Left cardiac atrium (tissue), 4 donors: ENCODE measurements at regions not wholly inside any gene's neighbourhood (a gene's known extent, or its start where the extent isn't known, plus 50 kb on each side); places are given as distances from the start of the nearest gene placed in this dataset.

Source experiments
- ATAC-seq, 2 donors: fragments of 200-7000 bp; cut with Tn5 transposase; one replicate each; pipeline ENCODE4 v1.9.1; 2020; ENCODE audit warnings: mild to moderate bottlenecking in 2 of 2, moderate library complexity in 2 of 2
- DNase-seq: peaks from one replicate; pipeline ENCODE4 v3.0.0-alpha.2; 2020
- intact Hi-C, 2 donors: fragments of 100-400 bp; cut with DNase I; formaldehyde crosslinking; loops; one replicate each; pipeline versions ENCODE4 v1.14.1 to v1.15.1; 2022 to 2023
- donor health status: DM: no; HTN: yes; CAD: no.
- donor health status: DM: no; HTN: yes; CAD: no; lungs with severe emphysema.
- donor health status: DM: yes; HTN: yes; CAD: no.
- donor health status: Dilated cardiomyopathy.

DNA sequence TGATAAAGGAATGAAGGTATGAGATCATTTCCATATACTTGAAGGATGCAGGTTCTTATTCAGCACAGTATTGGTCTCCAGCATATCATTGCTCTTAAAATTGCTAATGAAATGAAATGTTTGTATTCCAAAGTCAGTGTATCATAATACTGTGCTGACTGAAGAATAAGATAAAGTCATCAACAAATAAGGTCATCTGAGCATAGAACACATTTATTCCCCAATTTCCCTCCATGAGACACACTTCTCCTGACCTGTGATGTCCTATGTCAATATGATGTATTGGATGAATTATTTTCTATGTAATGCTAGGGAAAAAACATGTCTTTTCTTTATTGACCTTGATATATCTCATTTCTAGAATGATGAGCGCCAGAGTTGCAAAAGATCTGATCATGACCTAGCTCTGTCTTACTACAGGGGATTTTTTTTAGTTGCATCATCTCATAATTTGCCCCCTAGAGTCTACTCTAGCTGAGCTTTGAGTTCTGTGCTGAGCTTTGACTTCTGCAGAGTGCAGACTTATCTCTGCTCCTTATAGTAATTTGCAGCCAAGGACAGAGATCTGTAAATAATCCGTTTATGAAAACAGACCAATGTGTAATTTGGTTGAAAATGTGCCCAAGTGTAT is 859.8 kb downstream of the TRIB2 start:
- intact Hi-C loops: no loop called here
- DNase-seq: no peak
- ATAC-seq: no peak

- ATAC-seq (no peak), DNase-seq (no peak)
- intact Hi-C loops: no loop called here
These were observed 861.8 kb downstream of the TRIB2 start for GRCh38 chr2:13578547-13578946.

DNA sequence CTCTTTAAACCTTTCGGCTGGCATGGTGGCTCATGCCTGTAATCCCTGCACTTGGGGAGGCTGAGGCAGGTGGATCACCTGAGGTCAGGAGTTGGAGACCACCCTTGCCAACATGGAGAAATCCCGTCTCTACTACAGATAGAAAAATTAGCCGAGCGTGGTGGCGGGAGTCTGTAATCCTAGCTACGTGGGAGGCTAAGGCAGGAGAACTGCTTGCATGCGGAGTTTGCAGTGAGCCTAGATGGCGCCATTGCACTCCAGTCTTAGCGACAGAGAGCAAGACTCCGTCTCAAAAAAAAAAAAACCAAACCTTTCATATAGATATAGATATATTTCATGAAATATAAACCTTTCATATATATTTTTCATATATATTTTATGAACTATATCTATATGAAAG is 864.7 kb downstream of the TRIB2 start:
- no peak for ATAC-seq
- no peak for DNase-seq
- intact Hi-C loops: no loop called here

DNA sequence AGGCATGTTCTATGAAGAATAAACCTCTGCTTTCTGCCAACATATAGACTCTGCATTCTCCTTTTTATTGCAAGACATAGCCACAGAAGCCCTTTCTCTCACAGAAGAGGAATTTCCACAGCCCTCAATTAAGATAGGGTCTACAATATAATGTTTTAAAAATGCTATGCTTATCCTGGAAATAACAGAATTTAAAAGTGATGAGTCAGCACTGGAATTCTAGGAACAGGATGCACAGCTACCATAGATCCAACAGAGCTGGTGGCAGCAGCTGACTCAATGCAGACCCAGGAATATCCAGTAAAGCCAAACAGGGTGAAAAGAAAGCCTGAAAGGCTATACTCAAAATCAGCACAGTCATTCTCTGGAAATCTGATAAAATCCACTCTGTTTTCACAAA is 866.9 kb downstream of the TRIB2 start:
- DNase-seq (no peak), ATAC-seq (no peak)
- intact Hi-C loops: no loop called here

GRCh38 chr2:13584020-13584419 is 867.3 kb downstream of the TRIB2 start:
- no peak for ATAC-seq
- intact Hi-C loops: no loop called here
- no peak for DNase-seq

- ATAC-seq: no peak
- intact Hi-C loops: no loop called here
- DNase-seq: no peak
These were observed 869.0 kb downstream of the TRIB2 start for GRCh38 chr2:13585732-13586131.

DNA sequence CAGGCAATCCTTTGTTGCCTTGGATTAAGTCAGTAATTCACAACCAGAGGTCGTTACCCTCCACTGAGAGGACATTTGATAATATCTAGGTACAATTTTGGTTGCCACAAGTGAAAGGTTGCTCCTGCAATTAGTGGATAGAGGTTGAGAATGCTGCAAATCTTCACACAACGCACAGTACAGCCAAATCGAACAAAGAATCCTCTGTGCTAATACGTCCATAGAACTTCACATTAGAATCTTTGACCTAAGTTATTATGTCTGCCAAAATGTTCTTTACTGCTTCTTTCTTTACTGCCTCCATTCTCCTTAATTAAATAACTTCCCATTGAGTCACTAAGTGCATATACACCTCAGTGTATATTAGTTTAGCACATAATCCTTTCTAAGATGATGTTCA is 879.5 kb downstream of the TRIB2 start:
- DNase-seq (no peak), ATAC-seq (no peak)
- intact Hi-C loops: no loop called here

GRCh38 chr2:13597176-13597575 is 880.4 kb downstream of the TRIB2 start:
- no peak for DNase-seq
- intact Hi-C loops: no loop called here
- no peak for ATAC-seq

GRCh38 chr2:13601506-13601905 is 884.8 kb downstream of the TRIB2 start:
- DNase-seq (no peak), ATAC-seq (no peak)
- intact Hi-C loops: no loop called here

- no peak for DNase-seq
- no peak for ATAC-seq
- intact Hi-C loops: no loop called here
These were observed 888.4 kb downstream of the TRIB2 start for GRCh38 chr2:13604951-13605661.

GRCh38 chr2:13607139-13607538 is 890.4 kb downstream of the TRIB2 start:
- intact Hi-C loops: no loop called here
- ATAC-seq: no peak
- no peak for DNase-seq

DNA sequence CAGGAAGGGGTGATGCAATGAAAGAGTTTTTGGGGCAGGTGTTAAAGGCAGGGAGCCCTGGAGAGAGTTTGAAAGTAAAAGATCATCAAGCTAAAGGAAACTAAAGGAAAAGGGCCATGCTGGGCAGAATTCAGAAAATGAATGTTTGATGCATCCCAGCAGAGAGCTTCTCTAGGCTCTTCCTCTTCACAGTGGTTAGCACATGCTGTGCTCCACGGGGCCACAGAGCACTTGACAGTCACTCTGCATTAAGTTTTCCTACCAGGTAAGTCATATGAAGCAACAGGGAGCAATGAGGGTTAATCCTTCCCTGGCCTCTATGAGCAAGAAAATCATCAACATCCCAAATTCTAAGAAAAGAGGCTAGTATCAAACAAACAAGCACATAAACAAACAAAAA is 895.2 kb downstream of the TRIB2 start:
- ATAC-seq (no peak), DNase-seq (no peak)
- intact Hi-C loops: no loop called here

DNA sequence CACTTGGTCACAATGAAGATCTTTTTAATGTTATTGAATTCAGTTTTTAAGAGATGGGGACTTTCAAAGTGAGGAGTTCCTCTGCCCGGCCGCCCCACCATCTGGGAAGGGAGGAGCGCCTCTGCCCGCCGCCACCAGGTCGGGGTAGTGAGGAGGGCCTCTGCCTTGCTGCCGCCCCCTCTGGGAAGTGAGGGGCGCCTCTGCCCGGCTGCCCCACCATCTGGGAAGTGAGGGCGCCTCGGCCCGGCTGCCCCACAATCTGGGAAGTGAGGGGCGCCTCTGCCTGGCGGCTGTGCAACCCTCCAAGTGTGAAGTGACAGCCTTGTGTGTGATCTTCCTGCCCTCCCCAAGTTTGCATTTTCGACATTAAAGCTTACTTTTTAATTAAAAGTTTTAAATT is 899.3 kb downstream of the TRIB2 start:
- intact Hi-C loops: no loop called here
- DNase-seq: no peak
- ATAC-seq: no peak

GRCh38 chr2:13616616-13617015 is 899.9 kb downstream of the TRIB2 start:
- DNase-seq (no peak), ATAC-seq (no peak)
- intact Hi-C loops: no loop called here

- ATAC-seq (no peak), DNase-seq (no peak)
- intact Hi-C loops: no loop called here
These were observed 911.4 kb downstream of the TRIB2 start for GRCh38 chr2:13628122-13628521.

- intact Hi-C loops: no loop called here
- no peak for ATAC-seq
- no peak for DNase-seq
These were observed 921.4 kb downstream of the TRIB2 start for GRCh38 chr2:13638181-13638580.

DNA sequence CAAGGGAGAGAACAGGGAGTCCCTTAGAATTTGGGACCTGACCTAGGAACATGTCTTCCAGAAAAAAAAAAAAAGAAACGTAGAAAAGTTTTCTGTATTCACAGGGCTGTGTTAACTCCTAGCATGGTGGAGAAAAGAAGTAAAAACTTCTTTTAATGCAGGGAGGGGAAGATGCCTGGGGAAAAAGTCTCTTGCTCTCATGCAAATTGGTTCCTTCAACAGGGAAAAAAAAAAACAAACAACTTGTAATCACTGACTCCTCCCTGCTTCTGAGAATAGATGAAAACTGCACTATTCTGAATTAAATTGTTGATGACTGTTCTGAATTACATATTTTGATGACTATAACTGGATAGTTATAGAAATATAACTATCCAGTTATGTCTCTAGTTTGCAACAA is 933.2 kb downstream of the TRIB2 start:
- ATAC-seq: no peak
- intact Hi-C loops: no loop called here
- DNase-seq: no peak

DNA sequence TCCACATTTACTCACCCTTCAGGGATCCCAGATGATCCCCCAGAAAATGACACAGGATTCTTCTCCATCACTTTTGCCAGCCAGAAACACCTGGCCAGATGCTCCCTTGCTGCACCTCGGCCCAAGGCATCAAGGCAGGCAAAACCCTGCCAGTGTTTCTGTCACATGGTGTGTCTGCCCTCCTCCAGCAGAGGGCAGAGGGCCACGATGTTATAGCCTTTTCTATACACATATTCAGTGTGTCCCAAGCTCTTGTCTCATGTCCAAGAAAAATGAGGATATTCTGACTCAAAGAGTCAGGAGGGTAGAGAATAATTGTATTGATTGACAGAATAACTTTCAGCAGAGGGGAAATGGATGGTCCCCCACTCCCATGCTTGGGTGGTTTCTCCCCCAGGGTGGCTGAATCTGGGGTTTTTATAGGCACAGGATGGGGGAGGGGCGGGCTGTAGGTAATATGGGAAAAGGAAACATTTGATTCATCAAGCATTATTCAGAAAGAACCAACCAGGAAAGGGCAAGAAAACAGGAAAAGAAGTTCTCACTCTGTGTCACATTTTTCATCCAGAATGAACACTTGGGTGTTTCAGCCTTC is 933.9 kb downstream of the TRIB2 start:
- intact Hi-C loops: no loop called here
- DNase-seq (no peak), ATAC-seq (no peak)

DNA sequence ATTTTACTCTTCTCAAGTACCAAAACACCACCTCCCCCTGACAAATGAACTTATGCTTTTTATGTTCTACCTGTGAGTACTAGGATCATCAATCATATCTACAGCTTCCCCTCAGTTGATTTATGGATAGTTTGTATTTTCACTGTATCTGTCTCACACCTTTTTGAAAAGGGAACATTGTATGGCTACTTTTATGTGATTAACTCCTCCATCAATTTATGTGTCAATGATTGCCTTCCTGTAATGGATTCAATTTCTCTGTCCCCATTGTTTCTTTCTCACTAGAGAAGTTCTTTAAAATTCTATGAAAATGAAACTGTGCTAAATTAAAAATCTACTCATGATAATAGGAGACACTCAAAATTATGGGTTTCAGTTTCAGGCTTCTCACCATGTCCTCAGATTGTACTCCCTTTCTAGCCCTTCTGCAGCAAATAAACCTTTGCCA is 935.0 kb downstream of the TRIB2 start:
- no peak for ATAC-seq
- intact Hi-C loops: no loop called here
- DNase-seq: no peak

DNA sequence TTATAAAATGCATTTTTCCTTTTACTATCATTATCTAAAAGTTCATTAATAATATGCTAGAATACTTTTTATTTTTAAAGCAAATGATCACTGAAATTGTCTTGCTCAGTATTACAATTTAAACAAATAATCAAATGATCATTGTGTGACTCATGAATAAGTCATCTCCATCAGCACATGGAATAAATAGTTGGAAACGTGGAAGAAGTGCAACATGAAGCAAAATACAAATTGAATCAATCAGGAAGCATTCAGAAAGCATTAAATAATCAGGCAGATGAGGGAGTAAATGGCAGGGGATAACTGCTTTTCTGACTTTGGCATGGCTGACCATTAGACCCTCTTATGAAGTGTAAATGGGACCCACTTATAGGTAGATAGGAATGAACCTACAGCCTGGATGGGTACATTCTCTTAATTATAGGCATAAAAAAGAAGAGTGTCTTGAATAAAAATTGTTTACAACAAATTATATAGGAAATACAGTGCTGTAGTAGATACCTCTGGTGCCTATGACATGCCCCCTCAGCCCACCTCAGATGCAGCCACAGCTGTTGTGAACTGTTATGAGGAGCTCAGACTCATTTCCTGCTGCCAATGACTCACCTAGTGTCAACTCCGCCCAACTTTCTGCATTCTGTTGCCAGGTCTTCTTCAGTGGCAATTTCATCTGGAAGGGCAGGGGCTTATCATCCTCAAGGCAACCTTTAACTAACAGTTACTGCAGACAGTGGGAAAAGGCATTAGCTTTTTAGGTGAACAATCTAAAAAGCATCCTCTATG is 936.0 kb downstream of the TRIB2 start:
- no peak for DNase-seq

More for the DNA sequence above, 936.0 kb downstream of the TRIB2 start:
- ATAC-seq: no peak
- intact Hi-C loops: no loop called here
